OCI-LY1 (cell line): ENCODE measurements at regions not wholly inside any gene's neighbourhood (a gene's known extent, or its start where the extent isn't known, plus 50 kb on each side); places are given as distances from the start of the nearest gene placed in this dataset.

Source experiments
- EZH2 ChIP-seq: fragments of 200-600 bp; sonication (generic), shearing (Covaris generic); IDR thresholded peaks from 2 replicates; pipeline ENCODE4 v1.8.0; 2017; ENCODE audit warnings: borderline replicate concordance, mixed run types, mild to moderate bottlenecking, antibody characterized with exemption, low read length, moderate library complexity, mixed read lengths
- TF ChIP-seq, protein P1 (sequence below): fragments of 200-600 bp; sonication (generic), shearing (Covaris generic); IDR thresholded peaks from 2 replicates; pipeline ENCODE4 v1.5.1; 2017; ENCODE audit warnings: mild to moderate bottlenecking, antibody characterized with exemption, low read length, moderate library complexity, mixed read lengths

DNA sequence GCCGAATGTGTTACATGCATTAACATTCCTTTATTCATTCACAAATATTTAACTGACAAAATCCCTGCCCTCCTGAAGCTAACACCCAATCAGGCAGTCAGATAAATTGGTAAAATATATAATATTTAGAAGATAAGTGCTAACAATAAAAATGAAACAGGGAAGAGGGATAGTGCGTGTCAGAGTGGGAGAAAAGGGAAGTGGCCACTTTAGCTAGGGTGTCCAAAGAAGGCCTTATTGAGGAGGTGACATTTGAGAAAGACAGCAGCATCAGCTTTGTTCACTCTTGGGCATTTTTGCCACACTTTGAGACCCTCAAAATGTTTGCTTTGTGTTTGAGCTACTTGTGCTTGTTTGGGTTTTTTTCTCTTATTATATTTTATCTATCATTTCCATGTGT lies 317.8 kb downstream of the SNX13 start:
- TF ChIP-seq, protein P1, sequence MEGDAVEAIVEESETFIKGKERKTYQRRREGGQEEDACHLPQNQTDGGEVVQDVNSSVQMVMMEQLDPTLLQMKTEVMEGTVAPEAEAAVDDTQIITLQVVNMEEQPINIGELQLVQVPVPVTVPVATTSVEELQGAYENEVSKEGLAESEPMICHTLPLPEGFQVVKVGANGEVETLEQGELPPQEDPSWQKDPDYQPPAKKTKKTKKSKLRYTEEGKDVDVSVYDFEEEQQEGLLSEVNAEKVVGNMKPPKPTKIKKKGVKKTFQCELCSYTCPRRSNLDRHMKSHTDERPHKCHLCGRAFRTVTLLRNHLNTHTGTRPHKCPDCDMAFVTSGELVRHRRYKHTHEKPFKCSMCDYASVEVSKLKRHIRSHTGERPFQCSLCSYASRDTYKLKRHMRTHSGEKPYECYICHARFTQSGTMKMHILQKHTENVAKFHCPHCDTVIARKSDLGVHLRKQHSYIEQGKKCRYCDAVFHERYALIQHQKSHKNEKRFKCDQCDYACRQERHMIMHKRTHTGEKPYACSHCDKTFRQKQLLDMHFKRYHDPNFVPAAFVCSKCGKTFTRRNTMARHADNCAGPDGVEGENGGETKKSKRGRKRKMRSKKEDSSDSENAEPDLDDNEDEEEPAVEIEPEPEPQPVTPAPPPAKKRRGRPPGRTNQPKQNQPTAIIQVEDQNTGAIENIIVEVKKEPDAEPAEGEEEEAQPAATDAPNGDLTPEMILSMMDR: no peak
- no peak for TF ChIP-seq EZH2
